ENCODE measurements at regions not wholly inside any gene's neighbourhood (a gene's known extent, or its start where the extent isn't known, plus 50 kb on each side); places are given as distances from the start of the nearest gene placed in this dataset.

- Histone ChIP-seq H2AFZ (ENCODE audit: insufficient read depth, low read depth, low read length, poor library complexity, severe bottlenecking) (no peak overlapping the region), H3K4me1 (ENCODE audit: control insufficient read depth in 2 of 2, insufficient read depth in 2 of 2, low read length in 2 of 2) (no peaks in the 10 kb centered on the region), H3K4me2 (replicated peaks; ENCODE audit: low read depth, low read length, poor library complexity, severe bottlenecking) (no peak overlapping the region), H3K27ac (ENCODE audit: low read length in 2 of 2) (no peak overlapping the region), H3K9ac (ENCODE audit: low read length) (no peak overlapping the region), H3K79me2 (ENCODE audit: control insufficient read depth, insufficient read depth, low read length) (no peaks in the 10 kb centered on the region), H4K20me1 (ENCODE audit: control insufficient read depth, insufficient read depth, low read length, poor library complexity, severe bottlenecking) (no peaks in the 10 kb centered on the region), H3K36me3 (replicated peaks in 1 of 2; ENCODE audit: control extremely low read depth in 1 of 2, control insufficient read depth in 1 of 2, extremely low read depth in 1 of 2, insufficient read depth in 2 of 2, low read length in 1 of 2) (no peaks in the 10 kb centered on the region), H3K9me3 (ENCODE audit: control extremely low read depth in 1 of 3, control insufficient read depth in 2 of 3, insufficient read depth in 1 of 3, low read length in 2 of 3) (no peaks in the 10 kb centered on the region), H3K27me3 (replicated peaks in 1 of 4; ENCODE audit: control extremely low read depth in 1 of 4, control insufficient read depth in 3 of 4, insufficient read depth in 4 of 4, low read length in 3 of 4) (peaks cover 0 to 3% (median 0%) of the 10 kb centered on the region in 4 experiments), H3K4me3 (ENCODE audit: control extremely low read depth in 1 of 5, extremely low read depth in 1 of 5, insufficient read depth in 1 of 5, low read depth in 2 of 5, low read length in 4 of 5) (no peak overlapping the region)
- intact Hi-C loops (cut with micrococcal nuclease): no loop called here
- Mint-ChIP-seq H3K9me3 (ENCODE audit: insufficient read depth) (no peaks in the 10 kb centered on the region), H3K27ac (no peak overlapping the region), H3K27me3 (peaks cover 4% of the 10 kb centered on the region), H3K4me3 (no peak overlapping the region), H3K4me1 (no peaks in the 10 kb centered on the region)
- DNase-seq (no peak), ATAC-seq (ENCODE audit: low read depth) (no peak)
- WGBS (ENCODE audit: insufficient coverage): 95% methylated on average over 6 of the region's 6 CpGs
- TF ChIP-seq CTCF (IDR thresholded peaks at IDR 0.05) (no peak), EZH2 (IDR thresholded peaks at IDR 0.05; ENCODE audit: borderline replicate concordance, insufficient read depth, low read depth, low read length, poor library complexity, severe bottlenecking) (no peak)
- ChIA-PET CTCF (interaction anchor here (0.5 to 3.6 kb wide), 2 partner anchors 13 to 1099 kb away, joined by 5 to 13 read pairs; no protein-coding TSS in a partner anchor), POLR2A (no interaction called here)
Measured at GRCh38 chr9:108579757-108580439, 275.9 kb downstream of the ACTL7B start.

GRCh38 chr9:108575276-108575675 is 280.5 kb downstream of the ACTL7B start:
- no peaks in the 10 kb centered on the region for H3K79me2 ChIP-seq (ENCODE audit: control insufficient read depth, insufficient read depth, low read length)
- H3K27ac ChIP-seq (ENCODE audit: low read length in 2 of 2): no peak overlapping the region
- Mint-ChIP-seq H3K4me3 (no peak overlapping the region), H3K27me3 (peaks cover 3% of the 10 kb centered on the region), H3K4me1 (no peaks in the 10 kb centered on the region), H3K27ac (no peak overlapping the region), H3K9me3 (ENCODE audit: insufficient read depth) (no peaks in the 10 kb centered on the region)
- no peaks in the 10 kb centered on the region for H3K9me3 ChIP-seq (ENCODE audit: control extremely low read depth in 1 of 3, control insufficient read depth in 2 of 3, insufficient read depth in 1 of 3, low read length in 2 of 3)
- DNase-seq (no peak), ATAC-seq (ENCODE audit: low read depth) (no peak)
- H3K4me3 ChIP-seq (ENCODE audit: control extremely low read depth in 1 of 5, extremely low read depth in 1 of 5, insufficient read depth in 1 of 5, low read depth in 2 of 5, low read length in 4 of 5): no peak overlapping the region
- ChIA-PET POLR2A (no interaction called here), CTCF (interaction anchor here (0.9 kb wide), 1 partner anchor 9 kb away, joined by 3 read pairs; no protein-coding TSS in a partner anchor)
- H3K4me2 ChIP-seq (replicated peaks; ENCODE audit: low read depth, low read length, poor library complexity, severe bottlenecking): no peak overlapping the region
- H2AFZ ChIP-seq (ENCODE audit: insufficient read depth, low read depth, low read length, poor library complexity, severe bottlenecking): no peak overlapping the region
- intact Hi-C loops (cut with micrococcal nuclease): no loop called here
- no CpG with 5 or more reads among the region's 1 CpG for WGBS (ENCODE audit: insufficient coverage)
- H3K36me3 ChIP-seq (replicated peaks in 1 of 2; ENCODE audit: control extremely low read depth in 1 of 2, control insufficient read depth in 1 of 2, extremely low read depth in 1 of 2, insufficient read depth in 2 of 2, low read length in 1 of 2): no peaks in the 10 kb centered on the region
- H3K4me1 ChIP-seq (ENCODE audit: control insufficient read depth in 2 of 2, insufficient read depth in 2 of 2, low read length in 2 of 2): no peaks in the 10 kb centered on the region
- peaks cover 0 to 3% (median 0%) of the 10 kb centered on the region in 4 experiments for H3K27me3 ChIP-seq (replicated peaks in 1 of 4; ENCODE audit: control extremely low read depth in 1 of 4, control insufficient read depth in 3 of 4, insufficient read depth in 4 of 4, low read length in 3 of 4)
- no peak overlapping the region for H3K9ac ChIP-seq (ENCODE audit: low read length)
- TF ChIP-seq CTCF (IDR thresholded peaks at IDR 0.05): no peak
- no peaks in the 10 kb centered on the region for H4K20me1 ChIP-seq (ENCODE audit: control insufficient read depth, insufficient read depth, low read length, poor library complexity, severe bottlenecking)

Measured in B cell (primary cell).